ENCODE measurements at regions not wholly inside any gene's neighbourhood (a gene's known extent, or its start where the extent isn't known, plus 50 kb on each side); places are given as distances from the start of the nearest gene placed in this dataset.

- Mint-ChIP-seq H3K4me1 (ENCODE audit: low read depth) (peaks cover 92% of the 10 kb centered on the region), H3K36me3 (ENCODE audit: low read depth) (no peaks in the 10 kb centered on the region), H3K9me3 (peaks cover 4% of the 10 kb centered on the region), H3K27me3 (no peaks in the 10 kb centered on the region), H3K27ac (peak overlapping the region; percentile 66), H3K4me3 (peak overlapping the region; percentile 72)
Measured at GRCh38 chr1:23620605-23621004, 61.3 kb upstream of the ID3 start.

- peak overlapping the region; percentile 72 for H3K4me3 Mint-ChIP-seq
- H3K9me3 Mint-ChIP-seq, result peaks cover 2% of the 10 kb centered on the region
- peaks cover 92% of the 10 kb centered on the region for H3K4me1 Mint-ChIP-seq (ENCODE audit: low read depth)
- H3K27ac Mint-ChIP-seq, result peak overlapping the region; percentile 82
- no peaks in the 10 kb centered on the region for H3K36me3 Mint-ChIP-seq (ENCODE audit: low read depth)
- H3K27me3 Mint-ChIP-seq, result no peaks in the 10 kb centered on the region
Measured at GRCh38 chr1:23619299-23620188, 60.2 kb upstream of the ID3 start.

- Mint-ChIP-seq H3K36me3 (ENCODE audit: low read depth) (no peaks in the 10 kb centered on the region), H3K4me3 (peak overlapping the region; percentile 69), H3K4me1 (ENCODE audit: low read depth) (peaks cover 92% of the 10 kb centered on the region), H3K27ac (peak overlapping the region; percentile 82), H3K27me3 (no peaks in the 10 kb centered on the region), H3K9me3 (no peaks in the 10 kb centered on the region)
Measured at GRCh38 chr1:23618586-23619083, 59.3 kb upstream of the ID3 start.

- peak overlapping the region; percentile 92 for H3K27ac Mint-ChIP-seq
- H3K36me3 Mint-ChIP-seq (ENCODE audit: low read depth), result no peaks in the 10 kb centered on the region
- no peaks in the 10 kb centered on the region for H3K9me3 Mint-ChIP-seq
- no peaks in the 10 kb centered on the region for H3K27me3 Mint-ChIP-seq
- H3K4me3 Mint-ChIP-seq, result peak overlapping the region; percentile 38
- peaks cover 96% of the 10 kb centered on the region for H3K4me1 Mint-ChIP-seq (ENCODE audit: low read depth)
Measured at GRCh38 chr1:23617084-23617521, 57.8 kb upstream of the ID3 start.

GRCh38 chr1:23616292-23616824 is 57.1 kb upstream of the ID3 start:
- Mint-ChIP-seq H3K4me1 (ENCODE audit: low read depth) (peaks cover 98% of the 10 kb centered on the region), H3K36me3 (ENCODE audit: low read depth) (no peaks in the 10 kb centered on the region), H3K4me3 (no peak overlapping the region), H3K9me3 (no peaks in the 10 kb centered on the region), H3K27me3 (no peaks in the 10 kb centered on the region), H3K27ac (peak overlapping the region; percentile 75)

GRCh38 chr1:23615852-23616251 is 56.6 kb upstream of the ID3 start:
- Mint-ChIP-seq H3K9me3 (no peaks in the 10 kb centered on the region), H3K4me3 (no peak overlapping the region), H3K36me3 (ENCODE audit: low read depth) (no peaks in the 10 kb centered on the region), H3K27ac (peak overlapping the region; percentile 75), H3K27me3 (no peaks in the 10 kb centered on the region), H3K4me1 (ENCODE audit: low read depth) (peaks cover 96% of the 10 kb centered on the region)

GRCh38 chr1:23615423-23615822 is 56.1 kb upstream of the ID3 start:
- Mint-ChIP-seq H3K9me3 (no peaks in the 10 kb centered on the region), H3K27ac (no peak overlapping the region), H3K36me3 (ENCODE audit: low read depth) (no peaks in the 10 kb centered on the region), H3K4me3 (no peak overlapping the region), H3K4me1 (ENCODE audit: low read depth) (peaks cover 96% of the 10 kb centered on the region), H3K27me3 (no peaks in the 10 kb centered on the region)

- Mint-ChIP-seq H3K36me3 (ENCODE audit: low read depth) (no peaks in the 10 kb centered on the region), H3K27me3 (no peaks in the 10 kb centered on the region), H3K27ac (peak overlapping the region; percentile 83), H3K4me1 (ENCODE audit: low read depth) (peaks cover 85% of the 10 kb centered on the region), H3K4me3 (no peak overlapping the region), H3K9me3 (no peaks in the 10 kb centered on the region)
Measured at GRCh38 chr1:23614032-23614660, 54.8 kb upstream of the ID3 start.

GRCh38 chr1:23613191-23614031 is 54.1 kb upstream of the ID3 start:
- H3K4me1 Mint-ChIP-seq (ENCODE audit: low read depth), result peaks cover 82% of the 10 kb centered on the region
- H3K27ac Mint-ChIP-seq, result peak overlapping the region; percentile 83
- no peaks in the 10 kb centered on the region for H3K9me3 Mint-ChIP-seq
- H3K4me3 Mint-ChIP-seq, result no peak overlapping the region
- H3K27me3 Mint-ChIP-seq, result no peaks in the 10 kb centered on the region
- no peaks in the 10 kb centered on the region for H3K36me3 Mint-ChIP-seq (ENCODE audit: low read depth)

GRCh38 chr1:23611601-23612327 is 52.5 kb upstream of the ID3 start:
- peak overlapping the region; percentile 63 for H3K27ac Mint-ChIP-seq
- H3K36me3 Mint-ChIP-seq (ENCODE audit: low read depth), result no peaks in the 10 kb centered on the region
- H3K4me3 Mint-ChIP-seq, result no peak overlapping the region
- peaks cover 82% of the 10 kb centered on the region for H3K4me1 Mint-ChIP-seq (ENCODE audit: low read depth)
- H3K27me3 Mint-ChIP-seq, result no peaks in the 10 kb centered on the region
- no peaks in the 10 kb centered on the region for H3K9me3 Mint-ChIP-seq

GRCh38 chr1:23610677-23611076 is 51.4 kb upstream of the ID3 start:
- Mint-ChIP-seq H3K4me1 (ENCODE audit: low read depth) (peaks cover 75% of the 10 kb centered on the region), H3K4me3 (no peak overlapping the region), H3K27me3 (no peaks in the 10 kb centered on the region), H3K9me3 (no peaks in the 10 kb centered on the region), H3K27ac (peak overlapping the region; percentile 36), H3K36me3 (ENCODE audit: low read depth) (no peaks in the 10 kb centered on the region)

- Mint-ChIP-seq H3K27ac (no peak overlapping the region), H3K36me3 (ENCODE audit: low read depth) (no peaks in the 10 kb centered on the region), H3K4me1 (ENCODE audit: low read depth) (peaks cover 68% of the 10 kb centered on the region), H3K27me3 (no peaks in the 10 kb centered on the region), H3K9me3 (no peaks in the 10 kb centered on the region), H3K4me3 (no peak overlapping the region)
Measured at GRCh38 chr1:23609971-23610370, 50.7 kb upstream of the ID3 start.

Measured in stimulated activated naive CD8-positive, alpha-beta T cell treated with anti-CD3 and anti-CD28 coated beads, Interleukin-15, Interleukin-2, amounts not matched to agents 100 ng/mL and 50 ng/mL, for 24 hours (primary cell).